LNCAP (cell line): ENCODE measurements at regions not wholly inside any gene's neighbourhood (a gene's known extent, or its start where the extent isn't known, plus 50 kb on each side); places are given as distances from the start of the nearest gene placed in this dataset.

Experiments used
- CTCF ChIP-seq: fragments of 450-650 bp; IDR thresholded peaks from 2 replicates; pipeline ENCODE4 v1.5.1; 2017; ENCODE audit warnings: mild to moderate bottlenecking

GRCh38 chr1:38101037-38101785 lies 54.6 kb upstream of the POU3F1 start:
- TF ChIP-seq CTCF: no peak

- no peak for TF ChIP-seq CTCF
Measured at GRCh38 chr1:38098101-38098847, 51.7 kb upstream of the POU3F1 start.

GRCh38 chr1:38097284-38097898 lies 50.8 kb upstream of the POU3F1 start:
- TF ChIP-seq CTCF: no peak
